ENCODE measurements at regions not wholly inside any gene's neighbourhood (a gene's known extent, or its start where the extent isn't known, plus 50 kb on each side); places are given as distances from the start of the nearest gene placed in this dataset.

GRCh38 chr12:17296882-17297281, 690.9 kb upstream of the LMO3 start:
- WGBS (ENCODE audit: insufficient coverage, low coverage, missing lambda C conversion rate), result 0% methylated on average over 6 of the region's 7 CpGs
- no peaks in the 10 kb centered on the region for H4K20me1 ChIP-seq (replicated peaks; ENCODE audit: control insufficient read depth, insufficient read depth, low read length)
- in situ Hi-C loops (cut with MboI), result no loop called here
- H3K4me3 ChIP-seq, result no peak overlapping the region
- no peaks in the 10 kb centered on the region for H3K27me3 ChIP-seq (ENCODE audit: control insufficient read depth in 2 of 2, insufficient read depth in 2 of 2, low read length in 2 of 2)
- BruUV-seq (replicated peaks), result no TSS peak
- H3K79me2 ChIP-seq (ENCODE audit: control insufficient read depth, insufficient read depth, low read length), result no peaks in the 10 kb centered on the region
- H3K4me1 ChIP-seq (replicated peaks in 1 of 2; ENCODE audit: control insufficient read depth in 2 of 2, insufficient read depth in 2 of 2, low read length in 2 of 2), result no peaks in the 10 kb centered on the region
- no peaks in the 10 kb centered on the region for H3K9me3 ChIP-seq (replicated peaks; ENCODE audit: control insufficient read depth, insufficient read depth, low read depth, low read length)
- ChIA-PET CTCF (ENCODE audit: low intra/inter-chr PET ratio) (no interaction called here), POLR2A (no interaction called here)
- H3K9me1 ChIP-seq (ENCODE audit: control insufficient read depth, insufficient read depth, low read length), result no peaks in the 10 kb centered on the region
- ATAC-seq (no peak), FAIRE-seq (no peak), DNase-seq (ENCODE audit: extremely low read depth in 1 of 4, low spot score in 3 of 4) (no peak)
- no peak overlapping the region for H3K27ac ChIP-seq (ENCODE audit: extremely low read depth, low read depth, low read length)
- TF ChIP-seq ZNF778 (CRISPR knock-in tag; IDR thresholded peaks at IDR 0.05), result no peak
- TF ChIP-seq KLF16 (IDR thresholded peaks at IDR 0.05), result no peak
- no peak for TF ChIP-seq ZNF695 (CRISPR knock-in tag; IDR thresholded peaks at IDR 0.05)
- no peak for TF ChIP-seq ZNF511 (CRISPR knock-in tag; IDR thresholded peaks at IDR 0.05)
- no peak for TF ChIP-seq MEIS2 (IDR thresholded peaks at IDR 0.05; ENCODE audit: partially characterized antibody)
- TF ChIP-seq ARID3B (CRISPR knock-in tag; IDR thresholded peaks at IDR 0.05; ENCODE audit: borderline replicate concordance), result no peak
- no peak overlapping the region for H3K4me2 ChIP-seq (ENCODE audit: insufficient read depth, low read length)
- H2AFZ ChIP-seq (ENCODE audit: low read depth, low read length), result no peak overlapping the region
- no peaks in the 10 kb centered on the region for H3K36me3 ChIP-seq (ENCODE audit: control insufficient read depth, insufficient read depth, low read length)
- no peak overlapping the region for H3K9ac ChIP-seq (ENCODE audit: insufficient read depth in 1 of 2, low read depth in 2 of 2, low read length in 2 of 2)
- intact Hi-C loops (cut with micrococcal nuclease), result no loop called here

Data from K562 (cell line).